Osteocyte (in vitro differentiated cells): ENCODE measurements at regions not wholly inside any gene's neighbourhood (a gene's known extent, or its start where the extent isn't known, plus 50 kb on each side); places are given as distances from the start of the nearest gene placed in this dataset.

ENCODE experiments used
- DNase-seq: peaks from one replicate; pipeline ENCODE4 v3.0.0; 2021; ENCODE audit warnings: mixed read lengths; ENCODE audit not compliant: unreplicated experiment; ENCODE audit errors: extremely low spot score
- H3K27ac Mint-ChIP-seq: one replicate; pipeline ENCODE4 v1.8.0; 2021; ENCODE audit warnings: mild to moderate bottlenecking, mixed read lengths; ENCODE audit not compliant: unreplicated experiment
- H3K27me3 Mint-ChIP-seq: one replicate; pipeline ENCODE4 v1.8.0; 2021; ENCODE audit warnings: mixed read lengths; ENCODE audit not compliant: unreplicated experiment
- H3K36me3 Mint-ChIP-seq: one replicate; pipeline ENCODE4 v1.8.0; 2021; ENCODE audit warnings: mixed read lengths; ENCODE audit not compliant: unreplicated experiment
- H3K4me1 Mint-ChIP-seq: one replicate; pipeline ENCODE4 v1.8.0; 2021; ENCODE audit warnings: mixed read lengths; ENCODE audit not compliant: unreplicated experiment
- H3K4me3 Mint-ChIP-seq: one replicate; pipeline ENCODE4 v1.8.0; 2021; ENCODE audit warnings: mild to moderate bottlenecking, moderate library complexity, mixed read lengths; ENCODE audit not compliant: unreplicated experiment
- H3K9me3 Mint-ChIP-seq: one replicate; pipeline ENCODE4 v1.8.0; 2021; ENCODE audit warnings: mixed read lengths; ENCODE audit not compliant: unreplicated experiment
- TF ChIP-seq, protein P1 (sequence below): fragments of 200-600 bp; sonication (generic); IDR thresholded peaks from 2 replicates; pipeline ENCODE4 v1.5.0; 2021; ENCODE audit warnings: antibody characterized with exemption, mild to moderate bottlenecking, moderate library complexity

DNA sequence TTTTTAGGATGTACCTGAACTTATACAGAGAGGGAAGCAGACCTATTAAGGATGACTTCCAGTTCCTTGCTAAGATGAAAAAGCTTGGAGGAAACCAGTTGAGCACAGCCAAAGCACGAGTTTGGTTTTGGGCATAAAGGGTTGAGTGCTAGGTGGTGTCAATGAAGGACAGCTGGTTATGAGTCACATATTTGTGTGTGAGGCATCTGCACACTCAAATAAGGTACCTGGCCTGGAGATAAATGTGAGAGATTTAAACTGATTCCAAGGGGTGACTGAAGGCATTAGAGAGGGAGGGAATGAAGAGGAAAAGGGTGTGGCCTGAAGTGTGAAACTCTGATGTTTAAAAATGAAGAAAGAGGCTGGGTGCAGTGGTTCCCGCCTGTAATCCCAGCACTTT lies 486.7 kb downstream of the DIPK2A start:
- H3K36me3 Mint-ChIP-seq, result no peaks in the 10 kb centered on the region
- H3K27me3 Mint-ChIP-seq, result no peaks in the 10 kb centered on the region
- H3K9me3 Mint-ChIP-seq, result peaks cover 4% of the 10 kb centered on the region
- H3K4me1 Mint-ChIP-seq, result no peaks in the 10 kb centered on the region
- DNase-seq, result no peak
- no peak overlapping the region for H3K27ac Mint-ChIP-seq
- TF ChIP-seq, protein P1, sequence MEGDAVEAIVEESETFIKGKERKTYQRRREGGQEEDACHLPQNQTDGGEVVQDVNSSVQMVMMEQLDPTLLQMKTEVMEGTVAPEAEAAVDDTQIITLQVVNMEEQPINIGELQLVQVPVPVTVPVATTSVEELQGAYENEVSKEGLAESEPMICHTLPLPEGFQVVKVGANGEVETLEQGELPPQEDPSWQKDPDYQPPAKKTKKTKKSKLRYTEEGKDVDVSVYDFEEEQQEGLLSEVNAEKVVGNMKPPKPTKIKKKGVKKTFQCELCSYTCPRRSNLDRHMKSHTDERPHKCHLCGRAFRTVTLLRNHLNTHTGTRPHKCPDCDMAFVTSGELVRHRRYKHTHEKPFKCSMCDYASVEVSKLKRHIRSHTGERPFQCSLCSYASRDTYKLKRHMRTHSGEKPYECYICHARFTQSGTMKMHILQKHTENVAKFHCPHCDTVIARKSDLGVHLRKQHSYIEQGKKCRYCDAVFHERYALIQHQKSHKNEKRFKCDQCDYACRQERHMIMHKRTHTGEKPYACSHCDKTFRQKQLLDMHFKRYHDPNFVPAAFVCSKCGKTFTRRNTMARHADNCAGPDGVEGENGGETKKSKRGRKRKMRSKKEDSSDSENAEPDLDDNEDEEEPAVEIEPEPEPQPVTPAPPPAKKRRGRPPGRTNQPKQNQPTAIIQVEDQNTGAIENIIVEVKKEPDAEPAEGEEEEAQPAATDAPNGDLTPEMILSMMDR, result no peak
- no peak overlapping the region for H3K4me3 Mint-ChIP-seq

DNA sequence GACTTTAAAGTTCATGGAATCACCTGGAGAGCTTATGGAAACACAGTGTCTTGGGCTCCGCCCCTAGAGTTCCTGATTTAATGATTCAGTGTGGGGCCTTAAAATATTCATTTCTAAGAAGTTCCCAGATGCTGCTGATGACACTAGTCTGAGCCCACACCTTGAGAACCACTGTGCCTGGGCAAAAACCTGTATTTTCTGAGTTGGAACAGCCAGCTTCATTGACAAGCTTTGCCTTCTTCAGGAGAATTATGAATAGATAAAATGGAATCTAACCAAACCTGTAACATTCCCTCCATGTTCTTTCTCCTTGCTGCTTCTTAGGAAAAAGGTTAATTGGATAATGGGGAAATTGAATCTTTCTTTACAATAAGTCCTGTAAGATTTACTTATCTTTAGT lies 490.7 kb downstream of the DIPK2A start:
- no peak overlapping the region for H3K4me3 Mint-ChIP-seq
- peaks cover under 1% of the 10 kb centered on the region for H3K9me3 Mint-ChIP-seq
- H3K4me1 Mint-ChIP-seq, result no peaks in the 10 kb centered on the region
- no peak overlapping the region for H3K27ac Mint-ChIP-seq
- TF ChIP-seq, protein P1, result no peak
- DNase-seq, result no peak
- H3K36me3 Mint-ChIP-seq, result no peaks in the 10 kb centered on the region
- H3K27me3 Mint-ChIP-seq, result no peaks in the 10 kb centered on the region

DNA sequence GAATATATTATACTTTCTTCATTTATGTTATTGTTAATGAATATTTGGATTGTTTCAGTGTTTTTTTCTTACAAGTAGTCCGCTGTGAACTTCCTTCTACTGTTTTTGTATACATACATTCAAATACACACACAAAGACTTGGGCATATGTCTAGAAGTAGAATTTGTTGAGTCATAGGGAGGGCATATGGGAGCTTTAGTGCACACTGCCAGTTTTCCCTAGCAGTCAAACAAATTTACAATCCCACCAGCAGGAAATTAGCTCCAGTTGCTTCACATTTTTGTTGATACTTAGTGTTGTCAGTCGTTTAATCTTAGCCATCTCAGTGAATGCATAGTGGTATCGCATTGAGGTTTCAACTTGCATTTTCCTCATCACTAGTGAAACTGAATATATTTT lies 492.3 kb downstream of the DIPK2A start:
- Mint-ChIP-seq H3K27me3 (no peaks in the 10 kb centered on the region), H3K27ac (no peak overlapping the region), H3K4me1 (no peaks in the 10 kb centered on the region), H3K9me3 (no peaks in the 10 kb centered on the region), H3K36me3 (no peaks in the 10 kb centered on the region), H3K4me3 (no peak overlapping the region)
- TF ChIP-seq, protein P1, result no peak
- DNase-seq, result no peak

DNA sequence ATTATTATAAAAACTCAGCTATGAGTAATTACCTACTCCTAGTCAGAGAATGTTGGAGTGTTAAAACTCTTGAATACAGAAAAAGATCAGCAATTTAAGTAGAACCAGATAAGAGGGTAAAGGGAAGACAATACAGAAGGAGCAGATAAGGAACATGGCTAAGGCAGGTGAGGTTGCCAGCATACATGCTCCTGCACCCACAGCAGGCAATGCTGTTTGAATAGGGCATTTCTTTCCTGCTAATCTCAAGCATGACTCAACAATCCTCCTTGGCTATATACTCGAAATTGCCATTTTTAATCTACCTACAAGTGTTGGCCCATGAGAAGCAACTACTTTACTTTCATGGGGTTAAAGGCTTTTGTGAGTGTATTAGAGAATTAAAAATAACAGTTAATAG lies 494.5 kb downstream of the DIPK2A start:
- Mint-ChIP-seq H3K9me3 (no peaks in the 10 kb centered on the region), H3K4me3 (no peak overlapping the region), H3K27me3 (no peaks in the 10 kb centered on the region), H3K4me1 (no peaks in the 10 kb centered on the region), H3K36me3 (no peaks in the 10 kb centered on the region), H3K27ac (no peak overlapping the region)
- TF ChIP-seq, protein P1, result no peak
- DNase-seq, result no peak

DNA sequence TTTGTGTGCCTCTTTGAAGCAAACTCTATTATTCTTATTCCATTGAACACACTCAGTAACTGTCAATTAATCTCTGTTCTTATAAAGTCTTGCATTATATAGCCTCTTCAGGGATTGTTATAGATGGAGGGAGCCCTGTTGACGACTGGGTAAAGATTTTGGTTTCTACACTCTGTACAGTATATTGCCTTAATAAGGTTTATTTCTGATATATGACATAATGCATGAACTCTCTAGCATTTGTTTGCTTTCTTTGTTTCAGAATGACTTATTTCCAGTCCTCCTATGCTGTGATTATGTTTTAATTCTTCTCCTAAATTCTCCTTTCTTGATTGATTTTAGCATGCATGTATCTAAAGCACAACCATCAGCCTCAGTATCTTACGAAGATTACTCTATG lies 494.9 kb downstream of the DIPK2A start:
- H3K27me3 Mint-ChIP-seq, result no peaks in the 10 kb centered on the region
- H3K4me1 Mint-ChIP-seq, result no peaks in the 10 kb centered on the region
- H3K4me3 Mint-ChIP-seq, result no peak overlapping the region
- H3K9me3 Mint-ChIP-seq, result no peaks in the 10 kb centered on the region
- H3K27ac Mint-ChIP-seq, result no peak overlapping the region
- no peak for DNase-seq
- H3K36me3 Mint-ChIP-seq, result no peaks in the 10 kb centered on the region
- TF ChIP-seq, protein P1, result no peak
